Activated B cell treated with CpG ODN at 0.5 μM for 24 hours (primary cell): ENCODE measurements at regions not wholly inside any gene's neighbourhood (a gene's known extent, or its start where the extent isn't known, plus 50 kb on each side); places are given as distances from the start of the nearest gene placed in this dataset.

Experiments used
- ATAC-seq: fragments of 200-7000 bp; cut with Tn5 transposase; one replicate; pipeline ENCODE4 v1.10.0; 2021; ENCODE audit warnings: low read depth, mild to moderate bottlenecking, moderate library complexity
- CTCF ChIA-PET: fragments of 350-600 bp; sonication (Branson Sonifier 250); formaldehyde crosslinking; loops from one replicate; lab custom pipeline; 2021; ENCODE audit warnings: antibody characterized with exemption; lab: Charles Lee
- POLR2A ChIA-PET: fragments of 350-600 bp; sonication (Branson Sonifier 250); formaldehyde crosslinking; loops from one replicate; lab custom pipeline; 2021; ENCODE audit warnings: antibody characterized with exemption; lab: Charles Lee
- DNase-seq: peaks from one replicate; pipeline ENCODE4 v3.0.0; 2022
- H3K27ac Mint-ChIP-seq: one replicate; pipeline ENCODE4 v1.8.0; 2020; ENCODE audit warnings: mixed read lengths
- H3K27me3 Mint-ChIP-seq: one replicate; pipeline ENCODE4 v1.8.0; 2021; ENCODE audit warnings: mixed read lengths
- H3K36me3 Mint-ChIP-seq: one replicate; pipeline ENCODE4 v1.8.0; 2021; ENCODE audit warnings: low read depth, mixed read lengths
- H3K4me1 Mint-ChIP-seq: one replicate; pipeline ENCODE4 v1.8.0; 2021; ENCODE audit warnings: mixed read lengths
- H3K4me3 Mint-ChIP-seq: one replicate; pipeline ENCODE4 v1.8.0; 2020; ENCODE audit warnings: mild to moderate bottlenecking, mixed read lengths
- H3K9me3 Mint-ChIP-seq: one replicate; pipeline ENCODE4 v1.8.0; 2020; ENCODE audit warnings: mixed read lengths
- intact Hi-C: fragments of 100-400 bp; cut with micrococcal nuclease; formaldehyde crosslinking; loops from one replicate; pipeline ENCODE4 v1.15.1; 2024
- TF ChIP-seq, protein P1 (sequence below): fragments of 200-600 bp; IDR thresholded peaks from one replicate; pipeline ENCODE4 v1.8.0; 2022; ENCODE audit warnings: antibody characterized with exemption, mild to moderate bottlenecking

GRCh38 chr3:132840201-132840700, 118.0 kb upstream of the NPHP3 start:
- peaks cover 2% of the 10 kb centered on the region for H3K27me3 Mint-ChIP-seq
- no peaks in the 10 kb centered on the region for H3K4me1 Mint-ChIP-seq
- H3K9me3 Mint-ChIP-seq, result no peaks in the 10 kb centered on the region
- DNase-seq, result no peak
- CTCF ChIA-PET, result no interaction called here
- TF ChIP-seq, protein P1, sequence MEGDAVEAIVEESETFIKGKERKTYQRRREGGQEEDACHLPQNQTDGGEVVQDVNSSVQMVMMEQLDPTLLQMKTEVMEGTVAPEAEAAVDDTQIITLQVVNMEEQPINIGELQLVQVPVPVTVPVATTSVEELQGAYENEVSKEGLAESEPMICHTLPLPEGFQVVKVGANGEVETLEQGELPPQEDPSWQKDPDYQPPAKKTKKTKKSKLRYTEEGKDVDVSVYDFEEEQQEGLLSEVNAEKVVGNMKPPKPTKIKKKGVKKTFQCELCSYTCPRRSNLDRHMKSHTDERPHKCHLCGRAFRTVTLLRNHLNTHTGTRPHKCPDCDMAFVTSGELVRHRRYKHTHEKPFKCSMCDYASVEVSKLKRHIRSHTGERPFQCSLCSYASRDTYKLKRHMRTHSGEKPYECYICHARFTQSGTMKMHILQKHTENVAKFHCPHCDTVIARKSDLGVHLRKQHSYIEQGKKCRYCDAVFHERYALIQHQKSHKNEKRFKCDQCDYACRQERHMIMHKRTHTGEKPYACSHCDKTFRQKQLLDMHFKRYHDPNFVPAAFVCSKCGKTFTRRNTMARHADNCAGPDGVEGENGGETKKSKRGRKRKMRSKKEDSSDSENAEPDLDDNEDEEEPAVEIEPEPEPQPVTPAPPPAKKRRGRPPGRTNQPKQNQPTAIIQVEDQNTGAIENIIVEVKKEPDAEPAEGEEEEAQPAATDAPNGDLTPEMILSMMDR, result no peak
- no peak overlapping the region for H3K27ac Mint-ChIP-seq
- no peak overlapping the region for H3K4me3 Mint-ChIP-seq
- POLR2A ChIA-PET, result no interaction called here
- H3K36me3 Mint-ChIP-seq, result no peaks in the 10 kb centered on the region
- no peak for ATAC-seq
- intact Hi-C loops, result no loop called here

DNA sequence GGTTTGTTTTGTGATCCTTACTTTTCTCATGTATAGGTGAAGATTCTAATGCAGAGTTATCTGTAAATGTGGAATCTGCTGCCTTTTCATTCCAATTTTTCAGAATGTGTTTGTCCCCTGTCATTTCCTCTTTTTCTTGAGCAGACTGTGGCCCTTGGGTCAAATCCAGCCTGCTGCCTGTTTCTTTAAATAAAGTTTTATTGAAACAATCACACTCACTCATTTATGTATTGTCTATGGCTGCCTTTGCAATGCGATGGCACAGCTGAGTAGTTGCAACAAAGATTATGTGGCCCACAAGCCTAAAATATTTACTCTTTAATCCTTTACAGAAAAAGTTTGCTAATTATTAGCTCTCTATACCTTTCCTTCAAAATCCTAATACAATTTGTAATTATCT, 116.3 kb upstream of the NPHP3 start:
- ChIA-PET POLR2A (interaction anchor here (0.6 kb wide), 1 partner anchor 9 kb away, joined by 4 read pairs; no protein-coding TSS in a partner anchor), CTCF (no interaction called here)
- no peak for DNase-seq
- Mint-ChIP-seq H3K4me1 (no peaks in the 10 kb centered on the region), H3K9me3 (no peaks in the 10 kb centered on the region), H3K27me3 (peaks cover 2% of the 10 kb centered on the region), H3K4me3 (no peak overlapping the region), H3K27ac (no peak overlapping the region), H3K36me3 (no peaks in the 10 kb centered on the region)
- ATAC-seq, result no peak
- TF ChIP-seq, protein P1, result no peak
- intact Hi-C loops, result no loop called here

DNA sequence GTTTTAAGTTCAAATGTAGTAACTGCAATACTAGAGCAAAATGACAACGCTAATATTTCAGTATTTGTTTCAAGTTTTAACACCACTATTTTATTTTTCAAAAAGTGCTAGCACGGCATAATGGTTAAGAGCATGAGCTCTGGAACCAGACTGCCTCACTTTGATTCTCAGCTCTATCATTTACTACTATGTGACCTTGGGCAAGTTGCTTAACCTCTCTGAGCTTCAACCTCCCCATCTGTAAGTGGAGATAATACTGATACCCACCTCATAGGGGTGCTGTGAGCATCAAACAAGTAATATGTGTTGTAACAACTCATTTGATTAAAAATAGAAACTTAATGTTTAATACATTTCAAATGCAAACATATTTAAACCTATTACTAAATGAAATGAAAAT, 115.4 kb upstream of the NPHP3 start:
- H3K36me3 Mint-ChIP-seq, result no peaks in the 10 kb centered on the region
- DNase-seq (no peak), ATAC-seq (no peak)
- no peak overlapping the region for H3K4me3 Mint-ChIP-seq
- H3K4me1 Mint-ChIP-seq, result no peaks in the 10 kb centered on the region
- H3K27me3 Mint-ChIP-seq, result peaks cover 2% of the 10 kb centered on the region
- H3K27ac Mint-ChIP-seq, result no peak overlapping the region
- POLR2A ChIA-PET, result no interaction called here
- CTCF ChIA-PET, result no interaction called here
- TF ChIP-seq, protein P1, result no peak
- intact Hi-C loops, result no loop called here
- no peaks in the 10 kb centered on the region for H3K9me3 Mint-ChIP-seq

- Mint-ChIP-seq H3K27ac (no peak overlapping the region), H3K27me3 (no peaks in the 10 kb centered on the region), H3K36me3 (no peaks in the 10 kb centered on the region), H3K4me3 (no peak overlapping the region), H3K9me3 (no peaks in the 10 kb centered on the region), H3K4me1 (no peaks in the 10 kb centered on the region)
- DNase-seq (no peak), ATAC-seq (no peak)
- intact Hi-C loops, result no loop called here
- ChIA-PET POLR2A (no interaction called here), CTCF (no interaction called here)
- TF ChIP-seq, protein P1, result no peak
These were observed 112.1 kb upstream of the NPHP3 start for GRCh38 chr3:132834356-132834755.

DNA sequence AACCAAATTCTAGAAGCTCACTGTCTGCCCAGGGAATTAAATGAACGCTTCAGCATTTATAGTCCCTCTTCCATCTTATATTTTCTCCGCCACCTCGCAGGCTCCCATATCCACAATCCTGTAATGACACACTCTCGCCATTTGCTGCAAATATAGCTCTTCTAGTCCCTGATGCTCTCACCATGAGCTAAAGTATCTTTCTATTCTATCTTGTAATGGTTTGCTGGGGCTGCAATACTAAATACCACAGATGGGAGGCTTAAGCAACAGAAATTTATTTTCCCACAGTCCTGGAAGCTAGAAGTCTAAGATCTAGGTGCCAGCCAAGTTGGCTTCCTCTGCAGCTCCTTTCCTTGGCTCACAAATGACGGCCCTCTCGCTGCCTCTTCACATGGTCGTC, 106.9 kb upstream of the NPHP3 start:
- no peak overlapping the region for H3K4me3 Mint-ChIP-seq
- CTCF ChIA-PET, result no interaction called here

More for the DNA sequence above, 106.9 kb upstream of the NPHP3 start:
- Mint-ChIP-seq H3K27me3 (no peaks in the 10 kb centered on the region), H3K36me3 (no peaks in the 10 kb centered on the region), H3K4me1 (no peaks in the 10 kb centered on the region), H3K27ac (no peak overlapping the region), H3K9me3 (no peaks in the 10 kb centered on the region)
- no peak for ATAC-seq
- POLR2A ChIA-PET, result no interaction called here
- intact Hi-C loops, result no loop called here
- TF ChIP-seq, protein P1, result no peak
- DNase-seq, result no peak
